ENCODE measurements at regions not wholly inside any gene's neighbourhood (a gene's known extent, or its start where the extent isn't known, plus 50 kb on each side); places are given as distances from the start of the nearest gene placed in this dataset.

DNA sequence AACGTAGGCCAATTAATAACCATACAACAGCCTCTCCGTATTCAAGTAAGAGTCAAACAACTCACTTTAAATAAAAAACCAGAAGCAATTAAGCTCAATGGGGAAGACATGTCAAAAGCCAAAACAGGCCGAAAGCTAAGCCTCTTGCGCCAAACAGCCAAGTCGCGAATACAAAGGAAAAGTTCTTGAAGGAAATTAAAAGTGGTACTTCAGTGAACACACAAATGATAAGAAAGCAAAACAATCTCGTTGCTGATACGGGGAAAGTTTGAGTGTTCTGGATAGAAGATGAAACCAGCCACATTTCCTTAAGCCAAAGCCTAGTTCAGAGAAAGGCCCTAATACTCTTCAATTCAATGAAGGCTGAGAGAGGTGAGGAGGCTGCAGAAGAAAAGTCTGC lies 53.4 kb downstream of the SIPA1L2 start:
- no peak overlapping the region for H2AFZ ChIP-seq (ENCODE audit: low read depth, low read length)
- H4K20me1 ChIP-seq (replicated peaks; ENCODE audit: control insufficient read depth, extremely low read depth, insufficient read depth, low read length) = no peaks in the 10 kb centered on the region
- no peak overlapping the region for H3K4me3 ChIP-seq (replicated peaks in 1 of 3; ENCODE audit: insufficient read depth in 1 of 3, low read depth in 1 of 3, low read length in 3 of 3)
- H3K27me3 ChIP-seq (ENCODE audit: control insufficient read depth in 2 of 2, insufficient read depth in 2 of 2, low read length in 2 of 2) = no peaks in the 10 kb centered on the region
- H3K27ac ChIP-seq (ENCODE audit: insufficient read depth, low read depth, low read length) = no peak overlapping the region
- TF ChIP-seq EZH2 (IDR thresholded peaks at IDR 0.05; ENCODE audit: borderline replicate concordance, low read depth, low read length, severe bottlenecking) = no peak
- no peak for TF ChIP-seq FOS (IDR thresholded peaks at IDR 0.05; ENCODE audit: borderline replicate concordance, insufficient read depth, low read length)
- TF ChIP-seq MYC (IDR thresholded peaks at IDR 0.05; ENCODE audit: low read depth, low read length) = no peak
- TF ChIP-seq, protein P1, sequence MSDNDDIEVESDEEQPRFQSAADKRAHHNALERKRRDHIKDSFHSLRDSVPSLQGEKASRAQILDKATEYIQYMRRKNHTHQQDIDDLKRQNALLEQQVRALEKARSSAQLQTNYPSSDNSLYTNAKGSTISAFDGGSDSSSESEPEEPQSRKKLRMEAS (IDR thresholded peaks at IDR 0.05; ENCODE audit: insufficient read depth, insufficient read length) = no peak
- TF ChIP-seq GATA2 (IDR thresholded peaks at IDR 0.05; ENCODE audit: insufficient read depth, insufficient read length, low read depth, low read length) = no peak
- TF ChIP-seq JUN (IDR thresholded peaks at IDR 0.05; ENCODE audit: borderline replicate concordance, insufficient read depth, insufficient read length, low read depth) = no peak
- TF ChIP-seq POLR2A (IDR thresholded peaks at IDR 0.05; ENCODE audit: low read depth, low read length) = no peak
- no peak for TF ChIP-seq POLR2AphosphoS5 (IDR thresholded peaks at IDR 0.05; ENCODE audit: insufficient read depth, low read depth, low read length)
- TF ChIP-seq, protein P2, sequence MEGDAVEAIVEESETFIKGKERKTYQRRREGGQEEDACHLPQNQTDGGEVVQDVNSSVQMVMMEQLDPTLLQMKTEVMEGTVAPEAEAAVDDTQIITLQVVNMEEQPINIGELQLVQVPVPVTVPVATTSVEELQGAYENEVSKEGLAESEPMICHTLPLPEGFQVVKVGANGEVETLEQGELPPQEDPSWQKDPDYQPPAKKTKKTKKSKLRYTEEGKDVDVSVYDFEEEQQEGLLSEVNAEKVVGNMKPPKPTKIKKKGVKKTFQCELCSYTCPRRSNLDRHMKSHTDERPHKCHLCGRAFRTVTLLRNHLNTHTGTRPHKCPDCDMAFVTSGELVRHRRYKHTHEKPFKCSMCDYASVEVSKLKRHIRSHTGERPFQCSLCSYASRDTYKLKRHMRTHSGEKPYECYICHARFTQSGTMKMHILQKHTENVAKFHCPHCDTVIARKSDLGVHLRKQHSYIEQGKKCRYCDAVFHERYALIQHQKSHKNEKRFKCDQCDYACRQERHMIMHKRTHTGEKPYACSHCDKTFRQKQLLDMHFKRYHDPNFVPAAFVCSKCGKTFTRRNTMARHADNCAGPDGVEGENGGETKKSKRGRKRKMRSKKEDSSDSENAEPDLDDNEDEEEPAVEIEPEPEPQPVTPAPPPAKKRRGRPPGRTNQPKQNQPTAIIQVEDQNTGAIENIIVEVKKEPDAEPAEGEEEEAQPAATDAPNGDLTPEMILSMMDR (IDR thresholded peaks at IDR 0.05; ENCODE audit: extremely low read depth in 1 of 2, insufficient read depth in 1 of 2, low read depth in 1 of 2, low read length in 2 of 2) = no peak
- POLR2A ChIA-PET = no interaction called here
- intact Hi-C loops (cut with micrococcal nuclease) (loop anchor here (5.0 kb wide), 1 partner anchor 51 kb away; no protein-coding TSS in a partner anchor), dilution Hi-C loops (cut with MboI; ENCODE audit: extremely low pct_ligation_motif_present, low sequenced_read_pairs) (no loop called here)
- H3K9me1 ChIP-seq (replicated peaks; ENCODE audit: control insufficient read depth, extremely low read depth, insufficient read depth, low read length) = no peaks in the 10 kb centered on the region
- H3K36me3 ChIP-seq (ENCODE audit: control insufficient read depth in 2 of 2, extremely low read depth in 1 of 2, insufficient read depth in 2 of 2, low read length in 2 of 2) = no peaks in the 10 kb centered on the region
- no peaks in the 10 kb centered on the region for H3K9me3 ChIP-seq (replicated peaks; ENCODE audit: control insufficient read depth, insufficient read depth, low read length)
- H3K4me2 ChIP-seq (ENCODE audit: insufficient read depth, low read length) = no peak overlapping the region
- H3K9ac ChIP-seq (replicated peaks; ENCODE audit: extremely low read depth, insufficient read depth, low read length) = no peak overlapping the region
- FAIRE-seq (no peak), DNase-seq (ENCODE audit: low read depth, low spot score) (no peak)
- BruUV-seq (replicated peaks) = no TSS peak
- H3K79me2 ChIP-seq (ENCODE audit: control insufficient read depth, insufficient read depth, low read length) = peaks cover 1% of the 10 kb centered on the region
- CTCF ChIA-PET = no interaction called here
- peaks cover 21% of the 10 kb centered on the region for H3K4me1 ChIP-seq (ENCODE audit: control insufficient read depth, extremely low read depth, insufficient read depth, low read length)

All from endothelial cell of umbilical vein (primary cell).